Immature natural killer cell (primary cell): ENCODE measurements at regions not wholly inside any gene's neighbourhood (a gene's known extent, or its start where the extent isn't known, plus 50 kb on each side); places are given as distances from the start of the nearest gene placed in this dataset.

Source experiments
- DNase-seq, 3 donors: peaks; one replicate each; pipeline ENCODE4 v3.0.0; 2022; ENCODE audit warnings: mixed read lengths in 1 of 3
- H3K27ac Mint-ChIP-seq, 6 donors: one replicate each; pipeline ENCODE4 v1.8.0; 2020; ENCODE audit warnings: mixed read lengths in 6 of 6, mild to moderate bottlenecking in 5 of 6, inconsistent platforms in 4 of 6, moderate library complexity in 3 of 6
- H3K27me3 Mint-ChIP-seq, 3 donors: one replicate each; pipeline ENCODE4 v1.8.0; 2020 to 2021; ENCODE audit warnings: low read depth in 3 of 3, mild to moderate bottlenecking in 3 of 3, mixed read lengths in 3 of 3, moderate library complexity in 3 of 3, inconsistent platforms in 1 of 3
- H3K36me3 Mint-ChIP-seq, 3 donors: one replicate each; pipeline ENCODE4 v1.8.0; 2020; ENCODE audit warnings: mixed read lengths in 3 of 3, inconsistent platforms in 2 of 3, mild to moderate bottlenecking in 2 of 3
- H3K4me1 Mint-ChIP-seq, 2 donors: one replicate each; pipeline ENCODE4 v1.8.0; 2020; ENCODE audit warnings: inconsistent platforms in 2 of 2, mild to moderate bottlenecking in 2 of 2, mixed read lengths in 2 of 2, moderate library complexity in 1 of 2
- H3K4me3 Mint-ChIP-seq, 5 donors: one replicate each; pipeline ENCODE4 v1.8.0; 2020; ENCODE audit warnings: mild to moderate bottlenecking in 5 of 5, mixed read lengths in 5 of 5, inconsistent platforms in 3 of 5, moderate library complexity in 3 of 5
- H3K9me3 Mint-ChIP-seq, 6 donors: one replicate each; pipeline ENCODE4 v1.8.0; 2020; ENCODE audit warnings: mild to moderate bottlenecking in 6 of 6, mixed read lengths in 6 of 6, inconsistent platforms in 4 of 6, moderate library complexity in 3 of 6

- DNase-seq: no peak
- Mint-ChIP-seq H3K4me3 (no peak overlapping the region), H3K4me1 (no peaks in the 10 kb centered on the region), H3K27ac (no peak overlapping the region), H3K27me3 (peaks cover 3 to 14% (median 4%) of the 10 kb centered on the region in 3 donors), H3K9me3 (peaks cover 0 to 8% (median 0%) of the 10 kb centered on the region in 6 donors), H3K36me3 (peaks cover 0 to 2% (median 0%) of the 10 kb centered on the region in 3 donors)
Measured at GRCh38 chr6:71238351-71238750, 50.3 kb upstream of the OGFRL1 start.
